T-helper 2 cell (primary cell): ENCODE measurements at regions not wholly inside any gene's neighbourhood (a gene's known extent, or its start where the extent isn't known, plus 50 kb on each side); places are given as distances from the start of the nearest gene placed in this dataset.

Experiments used
- DNase-seq, 5 experiments: peaks; one replicate each; pipeline versions ENCODE4 v3.0.0 to v3.0.0-alpha.2; 2012 to 2022

DNA sequence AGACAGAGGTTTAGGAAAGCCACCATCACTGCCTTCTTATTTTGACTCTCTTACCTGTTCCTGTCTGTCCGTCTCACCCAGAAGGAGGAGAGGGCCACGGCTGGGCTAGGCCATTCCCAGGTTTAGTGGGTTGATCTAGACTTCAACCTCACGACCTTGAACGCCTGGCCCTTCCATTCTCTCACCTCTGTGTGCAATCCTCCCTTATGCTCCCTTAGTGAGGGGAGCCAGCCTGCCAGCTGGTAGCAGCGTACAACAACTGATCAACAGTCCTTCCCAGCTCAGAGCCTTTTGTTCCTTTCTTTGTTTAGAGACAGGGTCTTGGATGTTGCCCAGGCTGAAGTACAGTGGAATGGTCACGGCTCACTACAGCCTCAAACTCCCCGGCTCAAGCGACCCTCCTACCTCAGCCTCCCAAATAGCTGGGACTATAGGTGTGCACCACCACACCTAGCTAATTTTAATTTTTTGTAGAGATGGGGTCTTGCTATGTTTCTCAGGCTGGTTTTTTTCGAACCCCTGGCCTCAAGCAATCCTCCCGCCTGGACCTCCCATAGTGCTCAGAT is 123.9 kb downstream of the ZNF664 start:
- no peak for DNase-seq

GRCh38 chr12:124097701-124098100 is 124.7 kb downstream of the ZNF664 start:
- no peak for DNase-seq

DNA sequence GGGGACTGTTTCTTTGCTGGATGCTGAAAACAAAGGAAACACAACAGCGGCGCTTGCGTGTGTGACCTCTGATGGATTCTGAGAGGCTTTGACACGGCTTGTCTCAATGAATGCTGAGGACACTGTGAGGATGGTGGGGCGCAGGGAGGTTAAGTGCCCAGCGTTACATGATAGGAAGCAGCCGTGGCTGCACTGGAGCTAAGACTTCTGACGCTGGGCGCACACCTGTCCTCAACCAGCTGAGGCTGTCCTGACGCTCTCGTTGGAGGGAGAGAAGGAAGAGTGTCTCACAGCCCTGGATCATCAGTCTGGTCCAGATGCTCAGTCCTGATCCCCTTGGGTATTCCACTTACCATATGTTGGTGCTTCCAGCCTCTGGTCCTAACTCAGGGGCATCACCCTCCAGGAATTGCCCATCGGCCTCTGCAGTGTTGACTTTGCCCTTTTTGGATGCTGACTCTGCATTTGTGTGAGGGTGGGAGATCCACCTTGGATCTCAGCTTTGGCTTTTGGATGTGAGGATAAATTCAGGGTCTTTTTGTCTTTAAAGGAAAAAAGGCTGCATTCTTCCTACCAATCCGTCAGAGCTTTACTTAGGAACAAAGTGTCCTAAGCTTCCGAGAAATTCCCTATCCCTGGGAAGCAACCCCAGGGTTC is 125.2 kb downstream of the ZNF664 start:
- no peak for DNase-seq

DNA sequence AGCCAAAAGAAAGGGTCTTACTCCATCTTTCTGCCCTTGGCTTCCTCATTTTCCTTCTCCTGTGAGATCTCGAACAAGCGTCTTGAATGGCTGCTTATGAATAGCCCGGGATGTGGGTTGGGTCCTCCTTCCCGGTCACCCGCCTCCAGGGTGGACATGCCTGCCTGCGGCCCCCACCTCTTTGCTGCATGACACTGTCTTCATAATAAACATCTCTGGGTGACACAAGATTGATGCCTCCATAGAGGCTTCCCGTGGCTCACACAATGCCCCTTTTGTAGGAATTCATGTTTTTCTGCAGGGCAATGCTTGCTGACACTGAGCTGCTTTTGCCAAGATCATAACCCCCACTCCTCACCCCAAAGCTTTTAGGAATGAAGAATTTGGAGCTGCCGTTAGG is 125.9 kb downstream of the ZNF664 start:
- no peak for DNase-seq

DNA sequence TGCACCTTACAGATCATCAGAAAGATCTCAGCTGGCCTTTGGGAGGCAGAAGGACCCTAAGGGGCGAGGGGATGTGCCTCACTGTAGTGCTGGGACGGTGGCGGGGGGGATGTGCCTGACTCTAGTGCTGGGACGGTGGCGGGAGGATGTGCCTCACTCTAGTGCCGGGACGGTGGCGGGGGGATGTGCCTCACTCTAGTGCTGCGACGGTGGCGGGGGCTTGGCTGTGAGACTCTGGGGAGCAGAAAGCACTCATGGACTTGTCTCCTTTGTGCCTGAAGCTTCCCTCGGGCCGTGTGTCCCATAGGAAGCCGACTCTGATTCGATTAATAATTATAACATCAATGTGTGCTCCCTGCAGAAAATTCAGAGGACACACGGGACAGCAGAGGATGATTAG is 126.6 kb downstream of the ZNF664 start:
- DNase-seq: no peak

DNA sequence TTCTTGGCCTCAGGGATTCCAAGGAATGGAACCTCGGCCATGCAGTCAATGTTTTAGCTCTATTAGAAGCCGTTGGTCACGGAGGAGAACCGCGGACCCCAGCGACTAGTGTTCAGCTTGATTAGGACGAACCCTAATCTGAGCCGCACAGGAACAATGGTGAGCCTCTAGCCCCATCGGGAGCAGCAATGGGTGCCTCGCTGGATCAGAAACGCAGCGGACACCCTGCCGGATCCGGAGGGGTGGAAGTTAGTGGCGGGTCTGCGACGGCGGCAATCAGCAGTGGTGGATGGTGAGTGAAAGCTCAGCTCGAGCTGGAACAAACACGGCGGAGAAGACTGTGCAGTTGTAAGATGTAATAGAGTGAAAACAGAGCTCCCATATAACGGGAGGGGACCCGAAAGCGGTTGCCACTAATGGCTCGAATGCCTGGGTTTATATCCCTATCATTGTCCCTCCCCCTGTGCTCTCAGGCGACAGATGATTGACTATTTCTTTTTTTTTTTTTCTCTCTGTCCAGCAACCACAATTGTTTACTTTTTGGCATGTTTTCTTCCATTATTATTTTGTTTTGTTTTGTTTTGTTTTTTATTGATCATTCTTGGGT is 127.7 kb downstream of the ZNF664 start:
- no peak for DNase-seq

- no peak for DNase-seq
Observed at GRCh38 chr12:124105546-124105945, 132.5 kb downstream of the ZNF664 start.

DNA sequence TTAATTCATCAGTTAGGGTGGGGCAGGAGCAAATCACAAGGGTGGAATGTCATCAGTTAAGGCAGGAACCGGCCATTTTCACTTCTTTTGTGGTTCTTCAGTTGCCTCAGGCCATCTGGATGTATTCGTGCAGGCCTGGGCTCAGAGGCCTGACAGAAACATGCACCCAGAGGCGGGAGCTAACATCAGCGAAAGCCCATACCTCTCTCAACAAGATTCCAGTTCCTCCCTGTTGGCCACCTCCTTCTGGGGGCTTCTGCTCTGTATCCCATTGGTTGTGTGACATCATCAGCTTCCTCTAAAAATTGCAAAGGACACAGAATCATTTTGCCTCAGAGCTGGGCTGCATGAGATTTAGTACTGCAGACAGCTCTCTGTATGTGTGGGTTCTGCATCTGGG is 134.3 kb downstream of the ZNF664 start:
- no peak for DNase-seq

DNA sequence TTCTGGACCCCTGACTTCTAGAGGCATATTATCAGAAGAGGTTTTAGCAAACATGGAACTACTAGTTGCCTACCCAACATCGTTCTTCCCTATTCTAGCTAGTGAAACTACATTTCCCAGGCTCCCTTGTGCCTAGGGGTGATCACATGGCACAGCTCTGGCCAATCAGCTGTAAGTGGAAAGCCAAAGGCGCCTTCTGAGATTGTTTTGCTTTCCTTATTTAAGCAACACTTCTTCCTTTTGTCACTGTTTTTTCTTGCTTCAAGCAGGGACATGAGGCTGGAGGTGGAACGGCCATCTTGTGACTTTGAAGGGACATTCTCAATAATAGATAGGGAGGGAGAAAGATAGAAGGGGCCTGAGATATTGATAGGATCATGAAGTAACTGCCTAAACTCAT is 136.7 kb downstream of the ZNF664 start:
- peak in 1 of 5 experiments; percentile 41 for DNase-seq

DNA sequence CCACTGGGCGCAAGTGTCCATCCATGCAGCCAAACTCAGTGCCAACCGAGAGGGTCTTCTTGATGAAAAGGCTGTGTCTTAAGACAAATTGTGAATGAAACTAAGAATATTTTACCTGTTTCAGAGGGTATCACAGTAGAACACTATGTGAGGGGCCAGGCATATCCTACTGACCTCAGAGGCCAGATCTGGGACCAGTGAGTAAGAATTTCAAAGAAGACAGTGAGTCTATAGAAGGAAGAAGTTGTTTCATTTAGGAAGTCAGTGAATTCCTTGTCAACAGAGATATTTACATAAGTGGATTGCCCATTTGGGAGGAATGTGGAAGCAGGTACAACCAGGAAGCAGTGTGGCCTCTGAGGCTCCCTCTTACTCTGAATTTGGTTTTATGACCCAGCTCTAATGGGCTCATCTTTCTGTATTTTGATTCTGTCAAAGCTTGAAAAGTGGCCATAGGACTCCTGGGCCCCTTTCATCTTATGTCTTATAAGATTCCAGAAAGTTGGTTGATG is 137.4 kb downstream of the ZNF664 start:
- DNase-seq: no peak

DNA sequence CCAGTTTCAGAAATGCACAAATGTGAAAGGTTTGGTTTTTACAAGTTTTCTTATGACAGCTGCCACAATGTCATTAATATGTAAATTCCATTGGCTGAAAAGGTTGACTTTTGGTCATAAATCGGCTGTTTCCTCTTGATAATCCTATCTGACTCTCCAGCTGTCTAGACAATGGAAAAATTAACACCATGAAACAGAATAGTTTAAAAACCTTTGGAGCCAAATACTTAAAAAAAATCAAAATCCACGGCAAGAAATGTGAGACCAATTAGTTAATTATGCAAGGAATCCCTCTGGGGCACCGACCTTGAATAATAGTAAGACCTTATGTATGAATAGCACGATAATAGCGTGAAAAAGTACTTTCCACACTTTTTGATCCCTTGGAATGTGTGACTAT is 138.0 kb downstream of the ZNF664 start:
- DNase-seq: no peak

DNA sequence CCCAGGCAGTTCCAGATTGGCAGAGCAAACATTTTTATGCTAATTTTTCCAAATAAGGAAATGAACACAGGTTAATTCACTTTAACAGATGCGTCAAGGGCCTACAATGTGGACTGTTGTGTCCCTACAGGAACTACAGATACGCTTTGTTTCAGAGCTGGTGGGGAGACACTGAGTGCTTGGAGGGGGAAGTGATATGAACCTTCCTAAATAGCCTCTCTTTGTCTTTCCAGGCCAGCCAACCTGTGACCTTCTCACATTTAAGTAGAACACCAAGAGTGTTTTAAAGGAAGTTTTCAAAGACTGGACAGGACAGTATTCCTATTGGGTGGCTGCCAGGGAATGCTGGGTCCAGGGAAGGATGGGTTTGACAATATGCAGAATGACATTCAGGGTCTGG is 141.3 kb downstream of the ZNF664 start:
- DNase-seq: no peak

DNA sequence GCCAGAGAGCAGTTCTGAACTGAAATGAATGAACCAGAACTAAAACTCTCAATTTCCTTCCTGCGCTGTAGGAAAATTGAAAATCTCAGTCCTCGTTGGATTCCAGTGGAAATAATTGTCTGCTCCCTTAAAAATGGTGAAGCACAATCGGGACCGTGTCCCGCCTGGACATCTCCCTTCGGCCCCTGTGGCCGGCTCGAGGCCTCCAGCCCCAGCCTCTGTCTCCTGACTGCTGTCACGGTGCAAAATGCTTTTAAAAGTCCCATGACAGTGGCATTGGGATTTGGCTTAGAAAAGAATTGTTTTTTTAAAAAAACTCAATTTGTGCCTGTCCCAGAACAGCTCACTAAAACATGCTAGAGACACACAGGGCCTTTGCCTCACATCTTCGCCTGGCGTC is 142.5 kb downstream of the ZNF664 start:
- DNase-seq: no peak

DNA sequence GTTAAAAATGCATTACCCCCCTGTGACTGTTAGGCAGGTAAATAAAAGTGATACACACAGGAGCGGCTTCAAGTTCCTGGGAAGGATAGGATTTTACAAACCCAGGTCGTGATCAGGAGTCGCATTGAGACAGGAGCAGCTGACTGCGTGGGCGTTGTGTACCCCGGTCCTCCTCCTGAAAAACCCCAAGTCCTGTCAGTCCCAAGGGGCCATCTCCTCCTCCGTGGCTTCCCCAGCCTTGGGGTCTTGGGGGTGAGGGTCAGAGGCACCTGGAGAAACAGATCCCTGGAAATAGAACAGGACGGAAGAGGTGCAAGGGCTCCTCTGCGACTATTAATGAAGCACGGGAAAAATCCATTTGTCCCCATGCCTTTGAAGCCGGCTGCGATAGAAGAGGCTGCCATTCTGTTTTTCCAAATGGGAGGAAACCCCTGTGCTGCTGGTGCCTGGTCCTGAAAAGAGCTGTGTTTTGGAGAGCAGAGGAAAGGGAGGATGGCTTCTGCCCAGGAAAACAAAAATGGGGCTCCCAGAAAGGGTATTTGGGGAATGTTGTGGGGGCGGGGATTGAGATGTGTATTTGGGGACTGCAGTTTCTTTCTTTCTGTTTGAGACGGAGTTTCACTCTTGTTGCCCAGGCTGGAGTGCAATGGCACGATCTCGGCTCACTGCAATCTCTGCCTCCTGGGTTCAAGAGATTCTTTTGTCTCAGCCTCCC is 143.1 kb downstream of the ZNF664 start:
- DNase-seq: no peak

- DNase-seq: no peak
Observed at GRCh38 chr12:124120739-124121138, 147.7 kb downstream of the ZNF664 start.

DNA sequence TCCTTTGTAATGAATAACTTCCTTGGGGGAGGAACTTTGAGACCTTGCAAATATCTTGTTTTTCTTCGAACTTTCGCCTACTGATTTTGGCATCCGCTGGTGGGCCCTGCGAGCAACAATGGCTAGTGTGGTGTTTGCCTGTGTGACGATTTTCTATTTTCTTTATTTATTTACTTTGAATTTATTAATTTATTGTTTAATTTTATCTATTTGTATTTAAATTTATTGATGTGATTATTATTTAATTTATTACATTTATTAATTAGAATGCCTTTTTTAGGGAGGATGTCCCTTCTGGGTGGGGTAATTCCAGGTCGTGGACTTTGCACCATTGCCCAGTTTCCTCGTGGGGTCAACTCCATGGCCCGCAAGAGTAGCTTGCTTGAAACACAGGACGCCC is 149.7 kb downstream of the ZNF664 start:
- DNase-seq: no peak

DNA sequence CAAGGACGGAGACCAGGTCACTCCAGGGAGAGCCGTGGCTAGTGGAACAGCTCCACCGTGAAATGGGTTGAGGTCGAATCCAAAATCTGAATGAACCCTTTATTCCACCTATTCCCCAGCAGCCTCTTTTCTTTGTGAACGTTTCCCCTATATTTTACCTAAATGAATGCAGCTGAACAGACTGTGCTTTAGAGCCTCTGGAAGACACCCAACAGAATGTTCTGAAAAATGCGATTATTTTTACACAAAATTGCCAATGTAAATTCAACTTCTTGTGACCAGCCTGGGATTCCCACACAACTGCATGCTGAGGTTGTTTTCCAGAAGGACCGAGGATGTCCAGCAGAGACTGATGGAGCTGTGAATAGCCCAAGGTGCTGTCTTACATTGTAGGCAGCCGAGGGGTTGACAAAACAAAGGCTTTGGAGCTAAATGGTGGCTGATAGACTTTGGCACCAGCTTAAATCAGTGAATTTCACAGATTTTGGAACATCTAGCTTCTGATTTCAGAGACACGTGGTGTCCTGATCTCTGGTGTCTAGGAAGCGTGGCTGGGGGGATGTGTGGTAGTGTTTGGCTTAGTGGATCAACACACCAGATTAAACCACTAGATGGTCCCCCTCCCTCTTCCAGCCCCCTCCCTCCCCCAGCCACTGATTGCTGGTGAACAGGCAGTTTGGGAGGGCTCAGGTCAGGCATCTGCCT is 150.4 kb downstream of the ZNF664 start:
- no peak for DNase-seq

- peak in 1 of 5 experiments; percentile 64 for DNase-seq
Observed at GRCh38 chr12:124125203-124125871, 152.3 kb downstream of the ZNF664 start.

DNA sequence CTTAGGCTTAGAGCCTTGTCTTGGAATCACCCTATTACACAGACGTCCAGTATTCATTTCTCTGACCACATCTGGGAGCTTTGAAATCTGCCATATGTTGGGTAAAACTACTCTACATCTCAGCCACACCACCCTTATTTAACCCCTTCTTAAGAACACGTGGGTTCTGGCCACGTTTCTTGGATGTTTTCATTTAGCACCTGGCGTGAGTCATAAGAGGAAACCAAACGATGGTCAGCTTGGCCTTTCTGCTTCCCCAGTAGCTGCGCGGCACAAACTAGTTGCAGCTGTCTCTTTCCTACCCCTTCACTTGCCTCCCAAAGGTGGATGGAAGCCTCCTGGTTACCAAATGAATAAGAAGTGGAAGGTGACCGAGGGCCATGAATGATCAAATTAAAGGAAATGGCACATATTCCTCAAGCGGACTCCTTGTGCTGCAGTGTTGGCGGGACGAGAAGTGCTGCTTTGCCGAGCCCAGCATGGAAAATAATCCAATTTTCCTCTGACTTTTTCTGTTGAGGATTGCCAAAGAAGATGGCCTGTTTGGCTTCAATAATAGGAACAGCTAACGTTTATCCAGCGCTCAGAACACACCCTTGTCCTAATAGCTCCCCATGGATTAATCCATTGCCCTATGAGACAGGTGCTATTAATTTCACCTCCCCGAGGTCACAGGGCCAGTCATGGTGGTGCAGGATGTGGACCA is 154.1 kb downstream of the ZNF664 start:
- DNase-seq: no peak

GRCh38 chr12:124129132-124129531 is 156.1 kb downstream of the ZNF664 start:
- DNase-seq: no peak

DNA sequence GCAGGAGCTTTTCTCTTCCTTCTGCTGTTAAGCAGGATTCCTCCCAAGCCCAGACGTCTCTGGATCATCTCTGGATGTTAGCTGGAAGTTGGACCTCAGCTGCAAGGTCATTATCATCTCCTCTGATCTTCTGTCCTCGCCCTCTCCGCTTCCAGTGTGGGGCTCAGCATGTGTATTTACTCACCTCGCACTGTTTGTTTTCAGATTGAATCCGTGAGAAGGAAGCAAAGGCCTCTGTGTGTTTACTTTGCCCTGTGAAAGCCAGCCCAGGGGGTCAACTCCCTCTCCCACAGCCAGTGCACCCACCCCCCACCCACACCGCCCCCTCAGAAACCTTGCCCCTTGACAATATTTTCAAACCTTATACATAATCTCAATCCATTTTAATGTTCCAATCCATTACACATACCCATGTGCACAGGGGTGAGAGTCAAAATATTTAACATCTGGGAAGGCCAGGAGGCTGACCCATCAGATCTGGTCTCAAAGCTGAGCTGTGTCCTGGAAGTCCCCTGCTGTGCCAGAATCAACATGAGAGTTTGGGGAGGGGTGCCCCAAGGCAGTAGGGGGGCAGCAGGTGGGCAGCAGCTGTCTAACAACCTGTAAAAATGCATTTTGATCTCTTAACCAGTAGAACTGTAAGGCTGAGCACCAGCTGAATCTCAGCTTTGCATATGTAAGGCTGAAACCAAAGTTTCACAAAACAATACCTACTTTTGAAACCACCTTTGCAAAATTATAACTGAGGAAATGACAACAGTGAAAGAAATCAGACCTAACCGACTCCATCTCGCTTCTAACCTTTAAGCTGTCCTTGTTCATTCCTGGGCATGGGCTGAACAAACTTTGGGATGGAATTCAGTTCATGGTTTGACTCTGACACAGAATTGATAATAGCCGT is 157.9 kb downstream of the ZNF664 start:
- DNase-seq: no peak
